GM23338 (cell line): ENCODE measurements at regions not wholly inside any gene's neighbourhood (a gene's known extent, or its start where the extent isn't known, plus 50 kb on each side); places are given as distances from the start of the nearest gene placed in this dataset.
"Not testable (repeated sequence)": the region's sequence is repeated elsewhere in the genome, so short reads cannot be mapped to it uniquely, and the experiment has no call there.

ENCODE experiments used
- ATAC-seq: fragments of 200-7000 bp; cut with Tn5 transposase; 3 replicates; pipeline ENCODE4 v1.9.1; 2020
- DNase-seq: peaks from one replicate; pipeline ENCODE4 v3.0.0-alpha.2; 2015; ENCODE audit warnings: low spot score
- H2AFZ ChIP-seq: fragments of 200-600 bp; sonication (generic); 2 replicates; pipeline ENCODE4 v1.8.0; 2016; ENCODE audit warnings: antibody characterized with exemption, mild to moderate bottlenecking, moderate library complexity
- H3F3A ChIP-seq: fragments of 200-600 bp; sonication (generic); replicated peaks from 2 replicates; pipeline ENCODE4 v1.8.0; 2017; ENCODE audit warnings: antibody characterized with exemption, mixed run types, low read depth
- H3K27ac ChIP-seq: fragments of 200-600 bp; sonication (generic); 2 replicates; pipeline ENCODE4 v1.6.1; 2016; ENCODE audit warnings: low read depth
- H3K27me3 ChIP-seq: fragments of 200-600 bp; sonication (generic); 2 replicates; pipeline ENCODE4 v1.8.0; 2016; ENCODE audit warnings: mild to moderate bottlenecking, mixed run types, moderate library complexity; ENCODE audit not compliant: insufficient read depth
- H3K36me3 ChIP-seq: fragments of 200-600 bp; sonication (generic); 2 replicates; pipeline ENCODE4 v1.8.0; 2016; ENCODE audit warnings: mild to moderate bottlenecking; ENCODE audit not compliant: insufficient read depth
- H3K4me1 ChIP-seq: fragments of 200-600 bp; sonication (generic); 2 replicates; pipeline ENCODE4 v1.8.0; 2016; ENCODE audit warnings: mild to moderate bottlenecking, moderate library complexity; ENCODE audit not compliant: insufficient read depth
- H3K4me2 ChIP-seq: fragments of 200-600 bp; sonication (generic); 2 replicates; pipeline ENCODE4 v1.7.1; 2017; ENCODE audit warnings: mixed run types
- H3K4me3 ChIP-seq: fragments of 200-600 bp; sonication (generic); 2 replicates; pipeline ENCODE4 v1.6.1; 2016; ENCODE audit warnings: mixed run types
- H3K79me2 ChIP-seq: fragments of 200-600 bp; sonication (generic); replicated peaks from 2 replicates; pipeline ENCODE4 v1.8.0; 2017; ENCODE audit warnings: mild to moderate bottlenecking; ENCODE audit not compliant: insufficient read depth
- H3K9me2 ChIP-seq: fragments of 200-600 bp; sonication (generic); 2 replicates; pipeline ENCODE4 v1.8.0; 2017; ENCODE audit not compliant: insufficient read depth
- H4K20me1 ChIP-seq: fragments of 200-600 bp; sonication (generic); replicated peaks from 2 replicates; pipeline ENCODE4 v1.8.0; 2017; ENCODE audit warnings: mild to moderate bottlenecking; ENCODE audit not compliant: insufficient read depth
- H3K27ac Mint-ChIP-seq: 2 replicates; pipeline ENCODE4 v1.8.0; 2020; ENCODE audit warnings: inconsistent platforms, mild to moderate bottlenecking, moderate library complexity, mixed read lengths
- H3K27me3 Mint-ChIP-seq: 3 replicates; pipeline ENCODE4 v1.8.0; 2022; ENCODE audit warnings: low read depth, mild to moderate bottlenecking, moderate library complexity, mixed read lengths, inconsistent platforms; ENCODE audit not compliant: insufficient read depth, poor library complexity
- H3K36me3 Mint-ChIP-seq: 3 replicates; pipeline ENCODE4 v1.8.0; 2021; ENCODE audit warnings: low read depth, mild to moderate bottlenecking, inconsistent platforms, moderate library complexity, mixed read lengths
- H3K4me1 Mint-ChIP-seq: 3 replicates; pipeline ENCODE4 v1.8.0; 2020; ENCODE audit warnings: mild to moderate bottlenecking, inconsistent platforms, mixed read lengths
- H3K4me3 Mint-ChIP-seq: 3 replicates; pipeline ENCODE4 v1.8.0; 2021; ENCODE audit warnings: moderate library complexity, mild to moderate bottlenecking, inconsistent platforms, mixed read lengths
- H3K9me3 Mint-ChIP-seq: 3 replicates; pipeline ENCODE4 v1.8.0; 2020; ENCODE audit warnings: moderate library complexity, mild to moderate bottlenecking, inconsistent platforms, mixed read lengths
- ZNF114 ChIP-seq: fragments of 250-450 bp; sonication (Bioruptor Pico); IDR thresholded peaks from 2 replicates; pipeline ENCODE4 v1.5.0; 2020; ENCODE audit warnings: mild to moderate bottlenecking, moderate library complexity
- TF ChIP-seq, protein P1 (sequence below): fragments of 250-450 bp; sonication (Bioruptor Pico); IDR thresholded peaks from 2 replicates; pipeline ENCODE4 v1.5.0; 2020; ENCODE audit warnings: mild to moderate bottlenecking, moderate library complexity

DNA sequence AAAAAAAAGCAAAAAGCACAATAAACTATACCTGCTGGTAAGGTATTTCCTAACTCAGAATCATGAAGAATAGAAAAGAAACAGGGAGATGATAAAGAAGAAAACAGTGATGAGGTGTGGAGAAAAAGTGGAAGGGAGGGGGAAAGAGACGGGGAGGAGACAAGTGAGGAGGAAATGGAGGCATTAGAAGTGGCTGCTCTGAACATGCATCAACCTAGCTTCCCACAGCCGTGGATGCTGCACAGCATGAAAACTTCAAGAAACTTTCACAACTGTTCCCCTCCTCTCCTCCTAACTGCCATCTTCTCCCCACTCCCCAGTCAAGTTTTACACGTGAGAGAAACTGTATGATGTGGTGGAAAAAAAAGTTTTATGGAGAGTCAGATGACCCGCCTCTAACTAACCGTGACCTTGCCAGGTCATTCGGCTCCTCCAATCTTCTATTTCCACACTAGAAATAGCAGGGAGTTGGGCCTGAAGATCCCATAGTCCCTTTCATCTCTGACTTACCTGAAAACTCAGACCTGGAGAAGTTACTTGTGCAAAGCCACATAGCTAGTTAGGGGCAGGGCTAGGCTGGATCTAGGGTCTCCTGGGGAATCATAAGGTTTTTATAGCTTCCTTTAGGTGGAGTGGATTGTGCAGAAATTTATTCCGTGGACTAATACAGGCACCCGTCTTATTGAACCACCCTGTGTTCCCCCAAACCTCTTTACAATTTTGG is 461.9 kb downstream of the KLF5 start (continued):
- TF ChIP-seq, protein P1, sequence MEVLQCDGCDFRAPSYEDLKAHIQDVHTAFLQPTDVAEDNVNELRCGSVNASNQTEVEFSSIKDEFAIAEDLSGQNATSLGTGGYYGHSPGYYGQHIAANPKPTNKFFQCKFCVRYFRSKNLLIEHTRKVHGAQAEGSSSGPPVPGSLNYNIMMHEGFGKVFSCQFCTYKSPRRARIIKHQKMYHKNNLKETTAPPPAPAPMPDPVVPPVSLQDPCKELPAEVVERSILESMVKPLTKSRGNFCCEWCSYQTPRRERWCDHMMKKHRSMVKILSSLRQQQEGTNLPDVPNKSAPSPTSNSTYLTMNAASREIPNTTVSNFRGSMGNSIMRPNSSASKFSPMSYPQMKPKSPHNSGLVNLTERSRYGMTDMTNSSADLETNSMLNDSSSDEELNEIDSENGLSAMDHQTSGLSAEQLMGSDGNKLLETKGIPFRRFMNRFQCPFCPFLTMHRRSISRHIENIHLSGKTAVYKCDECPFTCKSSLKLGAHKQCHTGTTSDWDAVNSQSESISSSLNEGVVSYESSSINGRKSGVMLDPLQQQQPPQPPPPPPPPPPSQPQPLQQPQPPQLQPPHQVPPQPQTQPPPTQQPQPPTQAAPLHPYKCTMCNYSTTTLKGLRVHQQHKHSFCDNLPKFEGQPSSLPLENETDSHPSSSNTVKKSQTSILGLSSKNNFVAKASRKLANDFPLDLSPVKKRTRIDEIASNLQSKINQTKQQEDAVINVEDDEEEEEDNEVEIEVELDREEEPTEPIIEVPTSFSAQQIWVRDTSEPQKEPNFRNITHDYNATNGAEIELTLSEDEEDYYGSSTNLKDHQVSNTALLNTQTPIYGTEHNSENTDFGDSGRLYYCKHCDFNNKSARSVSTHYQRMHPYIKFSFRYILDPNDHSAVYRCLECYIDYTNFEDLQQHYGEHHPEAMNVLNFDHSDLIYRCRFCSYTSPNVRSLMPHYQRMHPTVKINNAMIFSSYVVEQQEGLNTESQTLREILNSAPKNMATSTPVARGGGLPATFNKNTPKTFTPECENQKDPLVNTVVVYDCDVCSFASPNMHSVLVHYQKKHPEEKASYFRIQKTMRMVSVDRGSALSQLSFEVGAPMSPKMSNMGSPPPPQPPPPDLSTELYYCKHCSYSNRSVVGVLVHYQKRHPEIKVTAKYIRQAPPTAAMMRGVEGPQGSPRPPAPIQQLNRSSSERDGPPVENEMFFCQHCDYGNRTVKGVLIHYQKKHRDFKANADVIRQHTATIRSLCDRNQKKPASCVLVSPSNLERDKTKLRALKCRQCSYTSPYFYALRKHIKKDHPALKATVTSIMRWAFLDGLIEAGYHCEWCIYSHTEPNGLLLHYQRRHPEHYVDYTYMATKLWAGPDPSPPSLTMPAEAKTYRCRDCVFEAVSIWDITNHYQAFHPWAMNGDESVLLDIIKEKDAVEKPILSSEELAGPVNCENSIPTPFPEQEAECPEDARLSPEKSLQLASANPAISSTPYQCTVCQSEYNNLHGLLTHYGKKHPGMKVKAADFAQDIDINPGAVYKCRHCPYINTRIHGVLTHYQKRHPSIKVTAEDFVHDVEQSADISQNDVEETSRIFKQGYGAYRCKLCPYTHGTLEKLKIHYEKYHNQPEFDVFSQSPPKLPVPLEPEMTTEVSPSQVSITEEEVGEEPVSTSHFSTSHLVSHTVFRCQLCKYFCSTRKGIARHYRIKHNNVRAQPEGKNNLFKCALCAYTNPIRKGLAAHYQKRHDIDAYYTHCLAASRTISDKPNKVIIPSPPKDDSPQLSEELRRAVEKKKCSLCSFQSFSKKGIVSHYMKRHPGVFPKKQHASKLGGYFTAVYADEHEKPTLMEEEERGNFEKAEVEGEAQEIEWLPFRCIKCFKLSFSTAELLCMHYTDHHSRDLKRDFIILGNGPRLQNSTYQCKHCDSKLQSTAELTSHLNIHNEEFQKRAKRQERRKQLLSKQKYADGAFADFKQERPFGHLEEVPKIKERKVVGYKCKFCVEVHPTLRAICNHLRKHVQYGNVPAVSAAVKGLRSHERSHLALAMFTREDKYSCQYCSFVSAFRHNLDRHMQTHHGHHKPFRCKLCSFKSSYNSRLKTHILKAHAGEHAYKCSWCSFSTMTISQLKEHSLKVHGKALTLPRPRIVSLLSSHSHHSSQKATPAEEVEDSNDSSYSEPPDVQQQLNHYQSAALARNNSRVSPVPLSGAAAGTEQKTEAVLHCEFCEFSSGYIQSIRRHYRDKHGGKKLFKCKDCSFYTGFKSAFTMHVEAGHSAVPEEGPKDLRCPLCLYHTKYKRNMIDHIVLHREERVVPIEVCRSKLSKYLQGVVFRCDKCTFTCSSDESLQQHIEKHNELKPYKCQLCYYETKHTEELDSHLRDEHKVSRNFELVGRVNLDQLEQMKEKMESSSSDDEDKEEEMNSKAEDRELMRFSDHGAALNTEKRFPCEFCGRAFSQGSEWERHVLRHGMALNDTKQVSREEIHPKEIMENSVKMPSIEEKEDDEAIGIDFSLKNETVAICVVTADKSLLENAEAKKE, result no peak
- no peak for TF ChIP-seq ZNF114

DNA sequence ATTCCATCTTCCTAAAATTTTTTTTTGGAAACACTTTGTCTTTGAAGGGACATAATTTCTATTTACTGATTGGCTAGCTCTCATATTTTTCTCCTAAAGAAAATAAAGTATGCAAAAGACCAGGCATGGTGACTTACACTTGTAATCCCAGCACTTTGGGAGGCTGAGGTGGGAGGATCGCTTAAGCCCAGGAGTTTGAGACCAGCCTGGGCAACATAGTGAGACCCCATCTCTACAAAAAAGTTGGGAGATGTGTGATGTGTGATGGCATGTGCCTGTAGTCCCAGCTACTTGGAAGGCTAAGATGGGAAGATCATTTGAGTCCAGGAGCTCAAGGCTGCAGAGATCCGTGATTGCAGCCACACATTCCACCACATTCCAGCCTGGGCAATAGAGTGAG is 461.3 kb downstream of the KLF5 start:
- not testable (repeated sequence) for DNase-seq, H3K36me3 ChIP-seq, H2AFZ ChIP-seq, H3K36me3 Mint-ChIP-seq, ATAC-seq, H3K27me3 ChIP-seq, H3K27me3 Mint-ChIP-seq, H3F3A ChIP-seq, H3K79me2 ChIP-seq, H3K27ac Mint-ChIP-seq, H3K9me3 Mint-ChIP-seq, H3K9me2 ChIP-seq, H4K20me1 ChIP-seq, H3K4me3 Mint-ChIP-seq, H3K27ac ChIP-seq, H3K4me3 ChIP-seq
- Histone ChIP-seq H3K4me2 (0 out of 2 replicates have a peak overlapping the region, but pooled peaks have one; percentile 29), H3K4me1 (peaks cover 22% of the 10 kb centered on the region)
- peaks cover 34% of the 10 kb centered on the region for H3K4me1 Mint-ChIP-seq
